Activated CD4-positive, CD25-positive, alpha-beta regulatory T cell (primary cell): ENCODE measurements at regions not wholly inside any gene's neighbourhood (a gene's known extent, or its start where the extent isn't known, plus 50 kb on each side); places are given as distances from the start of the nearest gene placed in this dataset.

Source experiments
- DNase-seq, 4 experiments: peaks; one replicate each; lab custom pipeline; 2025; lab: John Stamatoyannopoulos, UW

DNA sequence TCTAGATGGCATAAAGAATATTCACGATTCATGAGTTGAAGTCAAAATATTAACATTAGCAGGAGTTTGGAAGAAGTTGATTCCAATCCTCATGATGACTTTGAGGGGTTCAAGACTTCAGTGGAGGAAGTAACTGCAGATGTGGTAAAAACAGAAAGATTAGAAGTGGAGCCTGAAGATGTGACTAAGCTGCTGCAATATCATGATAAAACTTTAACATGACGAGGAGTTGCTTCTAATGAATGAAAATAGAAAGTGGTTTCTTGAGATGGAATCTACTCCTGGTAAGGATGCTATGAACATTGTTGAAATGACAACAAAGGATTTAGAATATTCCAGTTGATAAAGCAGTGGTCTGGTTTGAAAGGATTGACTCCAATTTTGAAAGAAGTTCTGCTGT, 70.1 kb upstream of the TMLHE start:
- no peak for DNase-seq

DNA sequence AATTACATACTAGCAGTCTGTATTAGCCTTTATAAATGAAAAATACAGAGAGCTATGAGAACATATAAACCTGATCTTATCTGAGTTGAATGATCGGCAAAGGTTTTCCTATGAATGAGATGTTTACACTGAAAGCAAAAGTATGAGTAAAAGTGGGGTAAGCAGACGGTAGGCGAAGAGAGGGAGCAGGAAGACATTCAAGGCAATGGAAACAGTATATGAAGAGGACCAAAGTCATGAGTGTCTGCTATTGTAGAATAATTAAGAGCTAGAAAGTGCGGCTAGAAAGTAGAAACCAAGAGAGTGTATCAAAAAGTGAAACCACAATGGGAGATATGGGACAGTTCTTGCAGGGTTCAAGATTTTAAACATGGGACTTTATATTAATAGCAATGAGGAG, 67.0 kb upstream of the TMLHE start:
- no peak for DNase-seq

DNA sequence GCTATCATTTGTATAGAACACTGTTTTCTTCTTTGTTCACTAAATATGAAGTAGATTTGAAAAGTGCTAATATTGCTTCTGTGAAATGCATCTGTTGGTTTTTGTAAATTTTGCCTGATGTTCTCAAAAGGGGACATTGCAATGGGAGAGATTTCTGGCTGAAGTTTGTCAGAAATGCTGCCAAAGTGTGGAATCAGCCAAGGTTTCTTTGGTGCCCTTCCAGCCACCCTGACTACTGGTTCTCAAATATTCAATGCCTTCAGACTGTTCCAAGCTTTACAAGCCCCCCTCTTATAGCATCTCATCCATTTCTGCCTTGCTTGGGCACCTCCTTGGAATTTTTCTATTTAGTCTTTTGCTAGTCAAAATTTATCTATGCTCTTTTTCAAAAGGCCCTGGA, 60.6 kb upstream of the TMLHE start:
- no peak for DNase-seq

DNA sequence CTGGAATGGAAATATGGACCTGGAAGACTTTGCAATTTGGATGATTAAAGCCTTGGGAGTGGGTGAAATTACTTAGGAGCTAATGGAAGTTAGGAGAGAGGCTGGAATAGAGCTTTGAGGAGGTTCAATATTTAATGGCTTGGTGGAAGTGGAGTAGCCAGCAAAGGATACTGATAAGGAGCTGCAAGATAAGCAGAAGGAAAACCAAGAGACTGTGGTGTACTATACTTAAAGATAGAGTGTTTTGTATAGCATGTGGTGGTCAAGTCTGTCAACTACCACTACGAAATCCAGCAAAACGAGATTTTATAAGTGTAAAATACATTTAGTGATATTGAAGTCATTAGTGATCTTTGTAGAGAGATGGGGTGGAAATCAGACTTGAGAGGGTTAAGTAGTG, 54.0 kb upstream of the TMLHE start:
- DNase-seq = no peak
